ENCODE measurements at regions not wholly inside any gene's neighbourhood (a gene's known extent, or its start where the extent isn't known, plus 50 kb on each side); places are given as distances from the start of the nearest gene placed in this dataset.

- H3K4me1 Mint-ChIP-seq (ENCODE audit: unreplicated experiment), result no peaks in the 10 kb centered on the region
- H3K27me3 Mint-ChIP-seq (ENCODE audit: unreplicated experiment), result no peaks in the 10 kb centered on the region
- DNase-seq (ENCODE audit: extremely low spot score, unreplicated experiment), result no peak
- no peak overlapping the region for H3K27ac Mint-ChIP-seq (ENCODE audit: unreplicated experiment)
- TF ChIP-seq CTCF (IDR thresholded peaks at IDR 0.05), result no peak
- no peak overlapping the region for H3K4me3 Mint-ChIP-seq (ENCODE audit: unreplicated experiment)
- no peaks in the 10 kb centered on the region for H3K36me3 Mint-ChIP-seq (ENCODE audit: unreplicated experiment)
- peaks cover 14% of the 10 kb centered on the region for H3K9me3 Mint-ChIP-seq (ENCODE audit: unreplicated experiment)
Measured at GRCh38 chr4:11342401-11342800, 86.3 kb downstream of the HS3ST1 start.

GRCh38 chr4:11341337-11342043 is 87.2 kb downstream of the HS3ST1 start:
- H3K9me3 Mint-ChIP-seq (ENCODE audit: unreplicated experiment), result peaks cover 20% of the 10 kb centered on the region
- TF ChIP-seq CTCF (IDR thresholded peaks at IDR 0.05), result no peak
- H3K27ac Mint-ChIP-seq (ENCODE audit: unreplicated experiment), result no peak overlapping the region
- no peaks in the 10 kb centered on the region for H3K27me3 Mint-ChIP-seq (ENCODE audit: unreplicated experiment)
- H3K4me3 Mint-ChIP-seq (ENCODE audit: unreplicated experiment), result no peak overlapping the region
- DNase-seq (ENCODE audit: extremely low spot score, unreplicated experiment), result no peak
- H3K36me3 Mint-ChIP-seq (ENCODE audit: unreplicated experiment), result no peaks in the 10 kb centered on the region
- no peaks in the 10 kb centered on the region for H3K4me1 Mint-ChIP-seq (ENCODE audit: unreplicated experiment)

- H3K4me3 Mint-ChIP-seq (ENCODE audit: unreplicated experiment), result no peak overlapping the region
- no peak for TF ChIP-seq CTCF (IDR thresholded peaks at IDR 0.05)
- H3K4me1 Mint-ChIP-seq (ENCODE audit: unreplicated experiment), result no peaks in the 10 kb centered on the region
- no peak for DNase-seq (ENCODE audit: extremely low spot score, unreplicated experiment)
- no peak overlapping the region for H3K27ac Mint-ChIP-seq (ENCODE audit: unreplicated experiment)
- H3K9me3 Mint-ChIP-seq (ENCODE audit: unreplicated experiment), result peaks cover 22% of the 10 kb centered on the region
- no peaks in the 10 kb centered on the region for H3K36me3 Mint-ChIP-seq (ENCODE audit: unreplicated experiment)
- H3K27me3 Mint-ChIP-seq (ENCODE audit: unreplicated experiment), result no peaks in the 10 kb centered on the region
Measured at GRCh38 chr4:11338956-11339782, 89.5 kb downstream of the HS3ST1 start.

- H3K36me3 Mint-ChIP-seq (ENCODE audit: unreplicated experiment), result no peaks in the 10 kb centered on the region
- no peaks in the 10 kb centered on the region for H3K27me3 Mint-ChIP-seq (ENCODE audit: unreplicated experiment)
- H3K27ac Mint-ChIP-seq (ENCODE audit: unreplicated experiment), result no peak overlapping the region
- no peak overlapping the region for H3K4me3 Mint-ChIP-seq (ENCODE audit: unreplicated experiment)
- DNase-seq (ENCODE audit: extremely low spot score, unreplicated experiment), result no peak
- no peak for TF ChIP-seq CTCF (IDR thresholded peaks at IDR 0.05)
- peaks cover 22% of the 10 kb centered on the region for H3K9me3 Mint-ChIP-seq (ENCODE audit: unreplicated experiment)
- H3K4me1 Mint-ChIP-seq (ENCODE audit: unreplicated experiment), result no peaks in the 10 kb centered on the region
Measured at GRCh38 chr4:11337287-11337686, 91.4 kb downstream of the HS3ST1 start.

GRCh38 chr4:11336435-11336834 is 92.3 kb downstream of the HS3ST1 start:
- no peaks in the 10 kb centered on the region for H3K36me3 Mint-ChIP-seq (ENCODE audit: unreplicated experiment)
- no peak for DNase-seq (ENCODE audit: extremely low spot score, unreplicated experiment)
- no peak for TF ChIP-seq CTCF (IDR thresholded peaks at IDR 0.05)
- peaks cover 22% of the 10 kb centered on the region for H3K9me3 Mint-ChIP-seq (ENCODE audit: unreplicated experiment)
- no peaks in the 10 kb centered on the region for H3K27me3 Mint-ChIP-seq (ENCODE audit: unreplicated experiment)
- no peak overlapping the region for H3K27ac Mint-ChIP-seq (ENCODE audit: unreplicated experiment)
- H3K4me3 Mint-ChIP-seq (ENCODE audit: unreplicated experiment), result no peak overlapping the region
- no peaks in the 10 kb centered on the region for H3K4me1 Mint-ChIP-seq (ENCODE audit: unreplicated experiment)
